Stimulated activated CD4-positive, alpha-beta T cell treated with anti-CD3 and anti-CD28 coated beads, Interleukin-15, amount 100 ng/mL, for 48 hours (primary cell): ENCODE measurements at regions not wholly inside any gene's neighbourhood (a gene's known extent, or its start where the extent isn't known, plus 50 kb on each side); places are given as distances from the start of the nearest gene placed in this dataset.

ENCODE experiments used
- DNase-seq, 2 donors: peaks; one replicate each; pipeline ENCODE4 v3.0.0-alpha.2; 2020; ENCODE audit warnings: low read depth in 2 of 2

DNA sequence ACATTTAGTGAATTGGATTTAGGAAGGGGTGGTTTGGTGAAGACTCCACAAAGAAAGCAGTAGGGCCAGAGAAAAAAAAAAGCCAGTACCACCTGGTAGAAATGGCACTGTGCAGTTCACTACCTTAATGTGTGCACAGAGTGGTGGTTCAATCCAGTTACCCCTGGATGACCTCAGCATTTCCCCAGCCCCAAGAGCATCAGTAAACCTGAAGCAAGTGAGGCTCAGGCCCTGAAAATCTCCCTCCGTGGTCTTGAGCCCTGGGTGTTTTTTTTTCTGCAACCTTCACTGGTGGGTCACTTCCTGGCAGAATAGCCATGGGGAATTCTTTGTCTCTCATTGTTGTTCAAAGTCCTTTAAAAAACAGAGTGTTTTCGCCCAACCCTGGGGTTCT is 202.9 kb downstream of the GADD45G start:
- no peak for DNase-seq

- DNase-seq, result no peak
Measured at GRCh38 chr9:89808076-89808755, 203.4 kb downstream of the GADD45G start.

GRCh38 chr9:89808756-89809181 is 204.0 kb downstream of the GADD45G start:
- DNase-seq, result no peak

- no peak for DNase-seq
Measured at GRCh38 chr9:89810431-89810830, 205.6 kb downstream of the GADD45G start.

DNA sequence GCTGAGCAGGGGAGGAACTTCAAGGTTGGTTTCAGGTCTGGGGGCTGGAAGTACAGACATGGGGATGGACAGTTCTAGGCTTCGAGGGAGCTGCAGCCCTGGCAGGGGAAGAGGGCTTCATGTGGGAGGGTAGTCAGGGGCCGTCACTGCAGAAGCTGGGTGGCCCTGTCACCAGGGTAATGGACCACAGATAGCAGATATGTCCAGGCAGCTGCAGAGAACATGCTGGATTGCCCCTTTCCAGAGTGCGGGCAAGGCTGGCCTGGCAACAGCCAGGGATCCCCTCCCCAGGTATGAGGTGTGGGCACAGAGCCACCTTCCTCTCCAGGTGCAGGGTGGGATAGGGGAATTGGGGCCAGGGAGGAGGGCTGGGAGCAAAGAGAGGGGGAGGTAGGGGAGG is 206.5 kb downstream of the GADD45G start:
- DNase-seq, result no peak

DNA sequence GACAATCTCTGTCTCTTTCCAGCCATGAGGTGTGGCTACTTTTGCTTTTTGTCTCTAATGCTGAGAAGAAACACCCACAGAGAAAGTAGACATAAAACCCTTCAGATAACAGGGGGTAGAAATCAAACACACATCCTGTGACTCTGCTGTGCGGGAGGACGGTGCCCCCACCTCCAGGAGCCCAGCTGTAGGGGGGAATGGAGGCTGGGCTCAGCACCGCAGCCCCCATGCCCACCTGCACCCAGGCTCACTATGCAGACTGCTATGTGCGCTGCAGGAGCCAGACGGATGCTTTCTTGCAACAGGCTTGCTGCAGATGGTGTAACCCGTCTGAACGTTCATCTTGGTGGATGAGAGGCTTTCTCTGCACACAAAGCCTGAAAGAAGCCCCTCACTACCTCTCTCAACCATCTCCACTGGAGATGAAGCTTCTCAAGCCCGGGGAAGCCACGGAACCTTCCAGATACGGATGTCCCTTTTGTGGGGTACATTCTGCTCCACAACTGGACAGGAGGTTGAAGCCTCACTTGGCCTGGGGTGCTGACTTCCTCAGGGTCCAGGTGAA is 207.2 kb downstream of the GADD45G start:
- no peak for DNase-seq

GRCh38 chr9:89812556-89813181 is 207.9 kb downstream of the GADD45G start:
- DNase-seq, result no peak

- DNase-seq, result no peak
Measured at GRCh38 chr9:89813482-89813881, 208.7 kb downstream of the GADD45G start.

- DNase-seq, result no peak
Measured at GRCh38 chr9:89814340-89815040, 209.7 kb downstream of the GADD45G start.

DNA sequence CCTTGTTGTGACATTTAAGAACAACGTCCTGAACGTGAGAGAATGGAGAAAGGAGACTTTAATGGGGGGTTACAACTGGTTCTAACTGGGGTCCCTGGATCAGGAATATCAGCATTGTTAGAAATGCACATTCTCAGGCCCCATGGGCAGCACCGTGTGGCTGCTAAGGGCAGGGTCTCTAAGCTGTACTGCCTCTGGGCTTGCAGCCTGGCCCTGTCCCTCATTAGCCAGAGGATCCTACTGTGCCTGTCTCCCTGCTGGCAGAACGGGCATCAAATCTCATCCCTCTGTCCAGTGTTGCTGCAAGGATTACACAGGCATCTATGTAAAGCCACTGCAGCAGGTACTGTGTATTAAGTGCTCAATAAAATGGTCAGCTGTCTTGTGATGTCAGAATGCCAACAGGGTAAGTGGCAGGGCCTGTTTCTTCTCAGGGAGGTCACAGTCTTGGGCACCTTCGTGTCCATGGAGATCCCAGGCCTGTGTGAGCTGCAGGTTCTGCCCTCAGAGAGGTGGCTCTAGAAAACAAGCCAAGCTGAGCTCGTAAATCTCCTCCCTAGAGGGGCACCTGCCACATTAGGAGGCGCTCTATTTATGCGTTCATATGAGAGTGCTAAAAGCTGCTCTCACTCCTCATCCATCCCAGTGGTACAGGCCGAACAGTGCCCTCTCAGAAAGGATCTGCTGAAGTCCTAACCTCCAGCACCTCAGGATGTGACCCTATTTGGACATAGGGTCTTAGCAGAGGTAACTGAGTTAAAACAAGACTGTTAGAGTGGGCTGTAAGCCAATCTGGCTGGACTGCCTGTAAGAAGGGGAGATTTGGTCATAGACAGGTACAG is 210.5 kb downstream of the GADD45G start:
- no peak for DNase-seq

DNA sequence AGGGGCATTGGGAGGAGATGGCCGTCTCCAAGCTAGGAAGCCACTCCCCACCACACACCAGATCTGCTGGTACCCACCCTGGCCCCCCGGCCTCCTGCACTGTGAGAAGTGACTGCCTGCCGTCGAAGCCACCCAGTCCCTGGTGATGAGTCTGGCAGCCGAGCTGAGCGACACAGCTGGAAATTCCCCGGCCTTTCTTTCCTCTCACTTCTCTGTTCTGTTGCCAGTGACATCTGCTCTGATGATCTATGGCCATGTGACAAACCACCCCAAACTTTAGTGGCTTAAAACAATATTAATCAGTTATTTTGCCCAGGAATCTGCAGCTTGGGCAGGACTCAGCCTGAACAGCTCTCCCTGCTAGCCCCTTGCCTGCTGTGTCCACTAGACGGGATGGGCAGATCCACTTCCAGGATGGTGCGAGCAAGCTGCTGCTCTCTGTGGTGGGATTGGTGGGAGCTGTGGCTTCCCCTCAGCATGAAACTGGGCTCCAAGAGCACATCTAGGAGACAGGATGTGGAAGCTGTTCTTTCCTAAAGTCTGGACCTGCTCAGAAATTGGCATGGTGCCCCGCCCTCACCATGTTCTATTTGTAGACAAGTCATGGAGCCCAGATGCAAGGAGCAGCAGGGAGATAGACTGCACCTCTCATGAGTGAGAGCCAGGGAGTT is 211.2 kb downstream of the GADD45G start:
- no peak for DNase-seq

- no peak for DNase-seq
Measured at GRCh38 chr9:89817151-89817950, 212.5 kb downstream of the GADD45G start.

DNA sequence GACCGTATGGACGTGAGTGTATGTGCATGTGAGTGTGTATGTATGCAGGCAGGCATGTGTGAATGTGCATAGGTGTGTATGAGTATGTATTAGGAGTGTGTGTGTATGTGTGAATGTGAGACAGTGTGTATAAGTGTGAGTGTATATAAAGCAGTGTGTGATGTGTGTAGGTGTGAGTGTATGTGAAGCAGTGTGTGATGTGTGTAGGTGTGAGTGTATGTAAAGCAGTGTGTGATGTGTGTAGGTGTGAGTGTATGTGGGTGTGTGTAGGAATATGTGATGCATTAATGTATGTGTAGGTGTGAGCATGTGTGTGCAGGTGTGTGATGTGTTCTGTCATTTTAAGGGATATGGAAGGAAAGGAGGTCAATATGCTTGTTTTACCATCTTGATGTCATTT is 215.5 kb downstream of the GADD45G start:
- no peak for DNase-seq

- no peak for DNase-seq
Measured at GRCh38 chr9:89821081-89821480, 216.3 kb downstream of the GADD45G start.

GRCh38 chr9:89822996-89823395 is 218.2 kb downstream of the GADD45G start:
- DNase-seq, result no peak

DNA sequence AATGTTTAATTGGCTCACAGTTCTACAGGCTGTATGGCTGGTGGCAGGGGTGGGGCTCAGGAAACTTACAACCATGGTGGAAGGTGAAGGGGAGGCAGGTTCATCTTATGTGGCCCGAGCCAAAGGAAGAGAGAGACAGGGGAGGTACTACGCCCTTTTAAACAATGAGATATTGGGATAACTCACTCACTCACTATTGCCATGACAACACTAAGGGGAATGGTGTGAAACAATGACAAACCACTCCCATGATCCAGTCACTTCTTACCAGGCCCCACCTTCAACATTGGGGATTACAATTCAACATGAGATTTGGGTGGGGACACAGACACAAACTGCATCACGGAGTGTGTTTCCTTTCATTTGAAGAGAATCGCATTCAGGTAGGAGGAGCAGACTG is 220.9 kb downstream of the GADD45G start:
- no peak for DNase-seq

DNA sequence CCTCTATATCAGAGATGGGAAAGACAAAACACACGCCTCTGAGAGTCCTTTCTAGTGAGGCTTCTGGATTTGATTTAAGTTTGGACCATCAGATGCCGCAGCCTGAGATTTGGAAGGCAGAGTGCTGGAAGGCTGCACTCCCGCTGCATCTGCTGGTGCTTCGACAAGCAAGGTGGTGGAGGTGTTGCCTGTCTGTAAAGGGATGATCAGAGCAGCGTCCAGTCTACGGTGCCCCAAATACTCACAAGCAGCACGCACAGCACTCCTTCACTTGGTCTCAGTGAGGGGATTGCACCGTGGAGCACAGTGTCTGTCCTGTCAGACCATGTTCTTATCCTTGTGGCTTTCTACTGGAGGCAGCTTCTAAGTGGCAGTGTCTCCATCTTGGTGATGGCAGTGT is 221.4 kb downstream of the GADD45G start:
- DNase-seq, result no peak

DNA sequence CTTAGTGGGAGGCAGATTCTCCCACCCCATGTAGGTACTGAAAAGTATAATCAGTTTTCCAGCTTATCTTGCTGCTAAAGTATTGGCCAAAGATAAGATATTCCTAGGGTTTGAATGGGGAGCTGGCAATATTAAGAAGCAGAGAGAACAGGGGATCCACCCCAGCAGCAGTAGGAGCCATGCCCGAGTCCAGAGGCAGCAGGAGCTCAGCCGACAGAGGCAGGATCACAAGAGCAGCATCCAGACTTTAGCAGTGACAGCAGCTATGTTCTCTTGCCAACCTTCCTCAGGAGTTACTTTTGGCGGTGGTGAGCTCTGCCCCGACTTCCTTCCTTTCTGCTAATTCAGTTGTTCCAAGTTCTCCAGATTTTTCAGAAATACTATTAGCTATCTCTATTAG is 224.5 kb downstream of the GADD45G start:
- no peak for DNase-seq

DNA sequence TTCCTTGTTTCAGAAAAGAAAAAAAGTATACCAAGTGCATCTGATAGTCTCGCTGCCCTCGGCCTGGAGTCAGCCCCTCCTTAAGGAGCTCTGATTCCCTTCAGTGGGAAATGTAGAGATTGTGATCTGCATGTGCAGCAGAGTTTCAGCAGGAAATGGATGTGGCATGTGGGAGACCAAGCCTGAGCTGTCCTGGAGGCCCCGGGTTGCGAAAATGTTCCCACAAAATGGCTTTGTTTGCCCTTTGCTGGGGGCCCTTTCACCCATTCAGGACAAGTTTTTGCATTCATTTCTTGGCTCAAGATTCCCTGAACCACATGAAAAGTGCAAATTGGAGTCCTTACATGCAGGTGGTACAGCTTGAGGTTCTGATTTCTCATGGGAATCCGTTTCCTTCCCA is 230.9 kb downstream of the GADD45G start:
- no peak for DNase-seq

DNA sequence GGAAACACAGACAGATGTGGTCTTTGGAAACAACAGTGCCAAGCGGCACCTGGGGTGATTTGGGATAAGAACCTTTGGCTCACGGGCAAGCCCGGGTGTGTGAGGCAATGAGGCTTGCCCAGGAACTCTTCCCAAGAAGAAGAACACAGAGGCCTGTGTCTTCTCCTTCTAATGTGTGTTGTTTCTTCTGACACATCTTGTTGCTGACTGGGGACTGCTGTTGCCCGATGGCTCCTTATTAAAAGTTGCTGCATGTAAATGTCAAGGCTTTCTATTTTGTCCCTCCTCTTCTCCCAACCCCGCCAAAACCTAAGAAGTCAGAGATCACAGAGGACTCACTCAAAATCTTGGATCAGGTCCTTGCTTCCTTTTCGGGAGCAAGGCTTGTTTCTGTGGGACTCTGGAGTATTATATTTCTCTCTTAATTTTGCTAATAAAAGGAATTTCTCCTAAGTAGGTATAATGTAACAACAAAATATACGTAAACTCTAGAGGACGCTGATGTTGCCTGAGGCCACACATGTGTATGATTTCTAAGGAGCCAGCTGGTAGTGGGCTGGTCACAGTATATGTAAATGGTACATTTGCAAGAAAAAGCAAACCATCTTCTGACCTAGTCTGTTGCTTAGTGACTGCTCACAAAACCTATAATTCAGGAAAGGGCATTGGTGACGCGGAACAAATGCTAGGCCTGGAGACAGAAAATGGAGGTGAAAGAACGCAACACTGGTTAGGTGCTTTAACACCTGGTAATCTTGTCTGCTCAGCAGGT is 232.5 kb downstream of the GADD45G start:
- no peak for DNase-seq
